ENCODE measurements at regions not wholly inside any gene's neighbourhood (a gene's known extent, or its start where the extent isn't known, plus 50 kb on each side); places are given as distances from the start of the nearest gene placed in this dataset.
A peak's percentile ranks its signal among the peaks of the same experiment; 100 is the strongest.

GRCh38 chr15:39127925-39128617 lies 452.8 kb upstream of the THBS1 start:
- ATAC-seq (peak; percentile 19 to 76), DNase-seq (no peak)
- 53% methylated on average over 2 of the region's 2 CpGs for WGBS
- Histone ChIP-seq H3K27me3 (ENCODE audit: control insufficient read depth, insufficient read depth) (no peaks in the 10 kb centered on the region), H3K27ac (ENCODE audit: low read length) (peak overlapping the region; percentile 64), H3K9me3 (ENCODE audit: control insufficient read depth, low read length) (no peaks in the 10 kb centered on the region), H3K4me1 (ENCODE audit: control insufficient read depth, insufficient read depth, low read length) (peaks cover 5% of the 10 kb centered on the region), H3K4me3 (ENCODE audit: low read length) (no peak overlapping the region)
- intact Hi-C loops (cut with DNase I) = no loop called here

GRCh38 chr15:39128746-39129145 lies 452.1 kb upstream of the THBS1 start:
- Histone ChIP-seq H3K4me3 (ENCODE audit: low read length) (no peak overlapping the region), H3K4me1 (ENCODE audit: control insufficient read depth, insufficient read depth, low read length) (peaks cover 6% of the 10 kb centered on the region), H3K27ac (ENCODE audit: low read length) (no peak overlapping the region), H3K9me3 (ENCODE audit: control insufficient read depth, low read length) (no peaks in the 10 kb centered on the region), H3K27me3 (ENCODE audit: control insufficient read depth, insufficient read depth) (no peaks in the 10 kb centered on the region)
- DNase-seq (no peak), ATAC-seq (no peak)
- 93% methylated on average over 2 of the region's 2 CpGs for WGBS
- intact Hi-C loops (cut with DNase I) = no loop called here

GRCh38 chr15:39130556-39131379 lies 450.1 kb upstream of the THBS1 start:
- H3K27ac ChIP-seq (ENCODE audit: low read length) = no peak overlapping the region
- H3K4me3 ChIP-seq (ENCODE audit: low read length) = no peak overlapping the region
- intact Hi-C loops (cut with DNase I) = no loop called here
- H3K27me3 ChIP-seq (ENCODE audit: control insufficient read depth, insufficient read depth) = no peaks in the 10 kb centered on the region
- no peaks in the 10 kb centered on the region for H3K9me3 ChIP-seq (ENCODE audit: control insufficient read depth, low read length)
- DNase-seq = no peak
- ATAC-seq = no peak
- 87% methylated on average over 3 of the region's 3 CpGs for WGBS
- H3K4me1 ChIP-seq (ENCODE audit: control insufficient read depth, insufficient read depth, low read length) = peaks cover 6% of the 10 kb centered on the region

- Histone ChIP-seq H3K27me3 (ENCODE audit: control insufficient read depth, insufficient read depth) (no peaks in the 10 kb centered on the region), H3K4me1 (ENCODE audit: control insufficient read depth, insufficient read depth, low read length) (peaks cover 6% of the 10 kb centered on the region), H3K27ac (ENCODE audit: low read length) (no peak overlapping the region), H3K4me3 (ENCODE audit: low read length) (no peak overlapping the region), H3K9me3 (ENCODE audit: control insufficient read depth, low read length) (no peaks in the 10 kb centered on the region)
- intact Hi-C loops (cut with DNase I) = no loop called here
- ATAC-seq = no peak
- 87% methylated on average over 4 of the region's 4 CpGs for WGBS
- DNase-seq = no peak
These were observed 449.3 kb upstream of the THBS1 start for GRCh38 chr15:39131609-39132008.

GRCh38 chr15:39132070-39132469 lies 448.8 kb upstream of the THBS1 start:
- Histone ChIP-seq H3K4me3 (ENCODE audit: low read length) (no peak overlapping the region), H3K27ac (ENCODE audit: low read length) (no peak overlapping the region), H3K9me3 (ENCODE audit: control insufficient read depth, low read length) (no peaks in the 10 kb centered on the region), H3K4me1 (ENCODE audit: control insufficient read depth, insufficient read depth, low read length) (peaks cover 6% of the 10 kb centered on the region), H3K27me3 (ENCODE audit: control insufficient read depth, insufficient read depth) (no peaks in the 10 kb centered on the region)
- intact Hi-C loops (cut with DNase I) = no loop called here
- DNase-seq = no peak
- ATAC-seq = no peak
- WGBS = 85% methylated on average over 3 of the region's 3 CpGs

- intact Hi-C loops (cut with DNase I) = no loop called here
- ATAC-seq (peak in 1 of 2 donors; percentile 55), DNase-seq (no peak)
- no peaks in the 10 kb centered on the region for H3K9me3 ChIP-seq (ENCODE audit: control insufficient read depth, low read length)
- 59% methylated on average over 2 of the region's 2 CpGs for WGBS
- no peak overlapping the region for H3K27ac ChIP-seq (ENCODE audit: low read length)
- no peaks in the 10 kb centered on the region for H3K27me3 ChIP-seq (ENCODE audit: control insufficient read depth, insufficient read depth)
- peaks cover 6% of the 10 kb centered on the region for H3K4me1 ChIP-seq (ENCODE audit: control insufficient read depth, insufficient read depth, low read length)
- no peak overlapping the region for H3K4me3 ChIP-seq (ENCODE audit: low read length)
These were observed 447.8 kb upstream of the THBS1 start for GRCh38 chr15:39132954-39133600.

- Histone ChIP-seq H3K4me3 (ENCODE audit: low read length) (no peak overlapping the region), H3K27me3 (ENCODE audit: control insufficient read depth, insufficient read depth) (no peaks in the 10 kb centered on the region), H3K27ac (ENCODE audit: low read length) (no peak overlapping the region), H3K4me1 (ENCODE audit: control insufficient read depth, insufficient read depth, low read length) (peaks cover 2% of the 10 kb centered on the region), H3K9me3 (ENCODE audit: control insufficient read depth, low read length) (no peaks in the 10 kb centered on the region)
- WGBS = 97% methylated on average over 1 of the region's 1 CpG
- ATAC-seq (no peak), DNase-seq (no peak)
- intact Hi-C loops (cut with DNase I) = no loop called here
These were observed 446.6 kb upstream of the THBS1 start for GRCh38 chr15:39134282-39134681.

GRCh38 chr15:39135989-39136388 lies 444.9 kb upstream of the THBS1 start:
- Histone ChIP-seq H3K9me3 (ENCODE audit: control insufficient read depth, low read length) (no peaks in the 10 kb centered on the region), H3K27ac (ENCODE audit: low read length) (no peak overlapping the region), H3K27me3 (ENCODE audit: control insufficient read depth, insufficient read depth) (no peaks in the 10 kb centered on the region), H3K4me1 (ENCODE audit: control insufficient read depth, insufficient read depth, low read length) (peaks cover 2% of the 10 kb centered on the region), H3K4me3 (ENCODE audit: low read length) (no peak overlapping the region)
- no peak for ATAC-seq
- intact Hi-C loops (cut with DNase I) = no loop called here
- no peak for DNase-seq
- WGBS = 87% methylated on average over 7 of the region's 7 CpGs

GRCh38 chr15:39139431-39140059 lies 441.3 kb upstream of the THBS1 start:
- H3K27ac ChIP-seq (ENCODE audit: low read length) = no peak overlapping the region
- intact Hi-C loops (cut with DNase I) = no loop called here
- no peaks in the 10 kb centered on the region for H3K9me3 ChIP-seq (ENCODE audit: control insufficient read depth, low read length)
- WGBS = 48% methylated on average over 2 of the region's 2 CpGs
- no peaks in the 10 kb centered on the region for H3K27me3 ChIP-seq (ENCODE audit: control insufficient read depth, insufficient read depth)
- H3K4me1 ChIP-seq (ENCODE audit: control insufficient read depth, insufficient read depth, low read length) = no peaks in the 10 kb centered on the region
- ATAC-seq (no peak), DNase-seq (no peak)
- no peak overlapping the region for H3K4me3 ChIP-seq (ENCODE audit: low read length)

GRCh38 chr15:39140060-39140604 lies 440.7 kb upstream of the THBS1 start:
- Histone ChIP-seq H3K9me3 (ENCODE audit: control insufficient read depth, low read length) (no peaks in the 10 kb centered on the region), H3K27me3 (ENCODE audit: control insufficient read depth, insufficient read depth) (no peaks in the 10 kb centered on the region), H3K4me1 (ENCODE audit: control insufficient read depth, insufficient read depth, low read length) (no peaks in the 10 kb centered on the region), H3K4me3 (ENCODE audit: low read length) (no peak overlapping the region), H3K27ac (ENCODE audit: low read length) (no peak overlapping the region)
- ATAC-seq (peak; percentile 77 to 82), DNase-seq (peak in 1 of 3 donors; percentile 22)
- intact Hi-C loops (cut with DNase I) = no loop called here
- 23% methylated on average over 3 of the region's 3 CpGs for WGBS

- no peak overlapping the region for H3K27ac ChIP-seq (ENCODE audit: low read length)
- H3K9me3 ChIP-seq (ENCODE audit: control insufficient read depth, low read length) = no peaks in the 10 kb centered on the region
- DNase-seq (no peak), ATAC-seq (no peak)
- no peak overlapping the region for H3K4me3 ChIP-seq (ENCODE audit: low read length)
- no peaks in the 10 kb centered on the region for H3K27me3 ChIP-seq (ENCODE audit: control insufficient read depth, insufficient read depth)
- no peaks in the 10 kb centered on the region for H3K4me1 ChIP-seq (ENCODE audit: control insufficient read depth, insufficient read depth, low read length)
- intact Hi-C loops (cut with DNase I) = no loop called here
These were observed 438.4 kb upstream of the THBS1 start for GRCh38 chr15:39142500-39142899.
